Gastroesophageal sphincter (tissue), 2 donors: ENCODE measurements at regions not wholly inside any gene's neighbourhood (a gene's known extent, or its start where the extent isn't known, plus 50 kb on each side); places are given as distances from the start of the nearest gene placed in this dataset.

ENCODE experiments used
- EP300 ChIP-seq: sonication (generic); formaldehyde crosslinking; IDR thresholded peaks from one replicate; pipeline ENCODE4 v1.6.1; 2017; ENCODE audit warnings: antibody characterized with exemption, mild to moderate bottlenecking
- POLR2AphosphoS5 ChIP-seq: sonication (generic); formaldehyde crosslinking; IDR thresholded peaks from one replicate; pipeline ENCODE4 v1.6.1; 2017; ENCODE audit warnings: antibody characterized with exemption

DNA sequence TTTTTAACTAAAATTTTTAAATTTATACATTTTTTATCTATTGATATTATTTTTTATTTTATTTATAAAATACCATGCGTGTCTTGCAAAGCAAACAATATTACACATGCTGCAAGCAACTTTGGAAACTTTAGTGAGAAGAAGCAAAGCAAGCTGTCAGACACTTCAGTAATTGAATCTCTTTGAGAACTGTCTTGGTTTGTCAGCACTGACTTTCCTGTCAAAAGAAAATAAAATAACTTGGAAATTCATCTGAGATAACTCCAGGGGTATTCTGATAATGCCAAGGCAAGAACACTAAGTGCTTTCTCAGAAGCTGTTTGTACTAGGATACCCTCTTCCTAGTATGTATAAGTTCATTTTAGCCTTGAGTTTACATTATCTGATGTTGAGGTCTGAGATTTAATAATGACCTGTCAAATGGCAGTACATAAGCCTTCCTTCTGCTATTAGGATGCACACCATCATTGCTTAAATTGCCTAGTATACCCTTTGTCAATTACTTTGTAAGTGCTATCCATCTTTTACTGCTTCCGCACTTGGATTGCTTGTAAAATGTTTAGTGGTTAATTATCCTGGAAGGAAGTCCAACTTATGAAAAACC, 624.2 kb upstream of the AGA start:
- TF ChIP-seq EP300 (no peak), POLR2AphosphoS5 (no peak)
